H1 (cell line): ENCODE measurements at regions not wholly inside any gene's neighbourhood (a gene's known extent, or its start where the extent isn't known, plus 50 kb on each side); places are given as distances from the start of the nearest gene placed in this dataset.

Experiments
- CTCF ChIA-PET: fragments of 300-600 bp; sonication (Branson Sonifier 250); formaldehyde crosslinking; loops from one replicate; lab custom pipeline; 2021; ENCODE audit not compliant: partially characterized antibody; lab: Charles Lee
- POLR2A ChIA-PET: fragments of 300-600 bp; sonication (Branson Sonifier 250); formaldehyde crosslinking; loops from one replicate; lab custom pipeline; 2021; ENCODE audit warnings: inconsistent platforms; ENCODE audit not compliant: partially characterized antibody; lab: Charles Lee
- DNase-seq, 2 experiments: peaks; one replicate each; pipeline versions ENCODE4 v3.0.0 to v3.0.0-alpha.2; 2010 to 2022; ENCODE audit warnings: low spot score in 2 of 2, low read depth in 1 of 2, mixed read lengths in 1 of 2
- FAIRE-seq: peaks from 2 replicates; lab custom pipeline; 2011; peaks lifted over from hg19 to GRCh38; lab: Jason Lieb, UNC
- H2AFZ ChIP-seq: 2 replicates; pipeline ENCODE4 v1.8.1; 2012; ENCODE audit warnings: low read length, inconsistent platforms
- H2AK5ac ChIP-seq: 2 replicates; pipeline ENCODE4 v1.6.1; 2013; ENCODE audit warnings: low read depth, low read length
- H2BK120ac ChIP-seq: replicated peaks from 2 replicates; pipeline ENCODE3; 2013; ENCODE audit warnings: low read depth, low read length, inconsistent platforms
- H2BK12ac ChIP-seq: 2 replicates; pipeline ENCODE4 v1.6.1; 2013; ENCODE audit warnings: low read depth, low read length
- H2BK15ac ChIP-seq: 2 replicates; pipeline ENCODE4 v1.6.1; 2013; ENCODE audit warnings: low read length
- H2BK20ac ChIP-seq: 2 replicates; pipeline ENCODE4 v1.6.1; 2013; ENCODE audit warnings: low read length
- H2BK5ac ChIP-seq: 2 replicates; pipeline ENCODE4 v1.6.1; 2013; ENCODE audit warnings: low read depth, low read length
- H3K14ac ChIP-seq: 2 replicates; pipeline ENCODE4 v1.6.1; 2013; ENCODE audit warnings: inconsistent platforms; ENCODE audit not compliant: insufficient read length
- H3K18ac ChIP-seq: 2 replicates; pipeline ENCODE4 v1.6.1; 2013; ENCODE audit warnings: low read length; ENCODE audit errors: extremely low read depth
- H3K23ac ChIP-seq: 2 replicates; pipeline ENCODE4 v1.6.1; 2013; ENCODE audit warnings: inconsistent platforms; ENCODE audit not compliant: insufficient read length
- H3K23me2 ChIP-seq: 2 replicates; pipeline ENCODE4 v1.6.1; 2013; ENCODE audit warnings: low read depth, low read length
- H3K27ac ChIP-seq: 2 replicates; pipeline ENCODE4 v1.6.1; 2011; ENCODE audit warnings: low read depth, low read length, inconsistent platforms
- H3K27me3 ChIP-seq, 4 experiments: replicated peaks in 1 of 4; 1 replicate in 1 of 4; 2 replicates in 3 of 4; pipeline versions ENCODE4 v1.6.1 to v1.8.1; 2011 to 2013; ENCODE audit warnings: low read length in 3 of 4, mild to moderate bottlenecking in 3 of 4, inconsistent platforms in 2 of 4, mixed read lengths in 2 of 4, moderate library complexity in 1 of 4; ENCODE audit not compliant: control insufficient read depth in 3 of 4, insufficient read depth in 3 of 4; ENCODE audit errors: extremely low read depth in 1 of 4
- H3K36me3 ChIP-seq, 4 experiments: 2 replicates each; pipeline versions ENCODE4 v1.6.1 to v1.8.1; 2011 to 2013; ENCODE audit warnings: mild to moderate bottlenecking in 4 of 4, low read length in 3 of 4, moderate library complexity in 2 of 4, control low read depth in 1 of 4, inconsistent platforms in 1 of 4; ENCODE audit not compliant: insufficient read depth in 4 of 4, control insufficient read depth in 2 of 4
- H3K4ac ChIP-seq: replicated peaks from 2 replicates; pipeline ENCODE3; 2013; ENCODE audit warnings: low read length, low read depth, mixed read lengths, inconsistent platforms; ENCODE audit not compliant: insufficient read length
- H3K4me1 ChIP-seq, 4 experiments: replicated peaks in 1 of 4; 1 replicate in 1 of 4; 2 replicates in 3 of 4; pipeline versions ENCODE4 v1.6.1 to v1.8.1; 2011 to 2013; ENCODE audit warnings: low read length in 3 of 4, inconsistent platforms in 2 of 4, mixed read lengths in 1 of 4; ENCODE audit not compliant: insufficient read depth in 4 of 4, control insufficient read depth in 3 of 4
- H3K4me2 ChIP-seq, 2 experiments: 2 replicates each; pipeline versions ENCODE4 v1.6.1 to v1.8.1; 2011 to 2013; ENCODE audit warnings: low read depth in 2 of 2, low read length in 2 of 2, control low read depth in 1 of 2, inconsistent platforms in 1 of 2, mild to moderate bottlenecking in 1 of 2; ENCODE audit not compliant: insufficient read depth in 1 of 2
- H3K4me3 ChIP-seq, 4 experiments: fragments of 200-600, 300-600 bp in 1 of 4; sonication (generic), shearing (Covaris generic), sonication (Bioruptor Twin) in 1 of 4; 2 replicates each; pipeline versions ENCODE4 v1.5.1 to v1.8.1; 2011 to 2016; ENCODE audit warnings: low read length in 4 of 4, low read depth in 3 of 4, control low read depth in 2 of 4, inconsistent platforms in 2 of 4, mild to moderate bottlenecking in 2 of 4, mixed read lengths in 1 of 4, moderate library complexity in 1 of 4; ENCODE audit not compliant: insufficient read depth in 2 of 4; ENCODE audit errors: extremely low read depth in 1 of 4
- H3K56ac ChIP-seq: replicated peaks from 2 replicates; pipeline ENCODE3; 2013; ENCODE audit warnings: low read depth, mild to moderate bottlenecking, mixed read lengths, low read length, inconsistent platforms; ENCODE audit not compliant: insufficient read length
- H3K79me1 ChIP-seq: 2 replicates; pipeline ENCODE4 v1.6.1; 2013; ENCODE audit warnings: low read depth, low read length, control low read depth
- H3K79me2 ChIP-seq, 2 experiments: 2 replicates each; pipeline versions ENCODE4 v1.6.1 to v1.8.1; 2012 to 2013; ENCODE audit warnings: low read length in 2 of 2, mild to moderate bottlenecking in 2 of 2, inconsistent platforms in 1 of 2; ENCODE audit not compliant: insufficient read depth in 2 of 2, control insufficient read depth in 1 of 2
- H3K9ac ChIP-seq, 4 experiments: replicated peaks in 1 of 4; 1 replicate in 1 of 4; 2 replicates in 3 of 4; pipeline versions ENCODE4 v1.6.1 to v1.8.1; 2011 to 2013; ENCODE audit warnings: low read depth in 3 of 4, low read length in 3 of 4, control low read depth in 2 of 4, mild to moderate bottlenecking in 2 of 4, moderate library complexity in 2 of 4, inconsistent platforms in 1 of 4; ENCODE audit errors: extremely low read depth in 1 of 4
- H3K9me3 ChIP-seq, 2 experiments: 2 replicates each; pipeline versions ENCODE4 v1.6.1 to v1.8.1; 2012 to 2013; ENCODE audit warnings: mild to moderate bottlenecking in 2 of 2, moderate library complexity in 2 of 2, control low read depth in 1 of 2, inconsistent platforms in 1 of 2, low read depth in 1 of 2, low read length in 1 of 2, mixed read lengths in 1 of 2; ENCODE audit not compliant: insufficient read depth in 2 of 2
- H4K20me1 ChIP-seq, 2 experiments: replicated peaks in 1 of 2; 2 replicates each; pipeline versions ENCODE3 to v1.8.1; 2011 to 2013; ENCODE audit warnings: inconsistent platforms in 2 of 2, low read length in 2 of 2, mild to moderate bottlenecking in 1 of 2; ENCODE audit not compliant: insufficient read depth in 2 of 2, control insufficient read depth in 1 of 2
- H4K5ac ChIP-seq: 2 replicates; pipeline ENCODE4 v1.6.1; 2013; ENCODE audit warnings: low read length, low read depth, mixed read lengths, inconsistent platforms; ENCODE audit not compliant: insufficient read length
- H4K8ac ChIP-seq: 2 replicates; pipeline ENCODE4 v1.8.0; 2013; ENCODE audit warnings: mild to moderate bottlenecking, moderate library complexity, low read length, inconsistent platforms; ENCODE audit not compliant: insufficient read depth; ENCODE audit errors: extremely low read depth
- H4K91ac ChIP-seq: replicated peaks from 2 replicates; pipeline ENCODE3; 2013; ENCODE audit warnings: low read length, mixed read lengths, inconsistent platforms; ENCODE audit not compliant: insufficient read length
- ATF2 ChIP-seq: IDR thresholded peaks from 2 replicates; pipeline ENCODE4 v1.6.1; 2012; ENCODE audit warnings: low read length, inconsistent platforms
- BRCA1 ChIP-seq: IDR thresholded peaks from 2 replicates; pipeline ENCODE4 v1.6.1; 2012; ENCODE audit warnings: low read depth, low read length, improper control_type of control experiment
- CEBPB ChIP-seq: IDR thresholded peaks from 2 replicates; pipeline ENCODE4 v1.6.1; 2012; ENCODE audit warnings: low read depth, low read length
- CHD1 ChIP-seq: IDR thresholded peaks from 2 replicates; pipeline ENCODE4 v1.6.1; 2012; ENCODE audit warnings: low read depth, low read length, improper control_type of control experiment
- CREB1 ChIP-seq: IDR thresholded peaks from 2 replicates; pipeline ENCODE4 v1.6.1; 2012; ENCODE audit warnings: inconsistent platforms
- CTBP2 ChIP-seq: IDR thresholded peaks from 2 replicates; pipeline ENCODE4 v1.7.0; 2011; ENCODE audit warnings: borderline replicate concordance, mild to moderate bottlenecking, moderate library complexity, mixed read lengths, low read length; ENCODE audit not compliant: insufficient read depth, insufficient read length
- CTCF ChIP-seq, 3 experiments: IDR thresholded peaks; 1 replicate in 2 of 3; 2 replicates in 1 of 3; pipeline versions ENCODE4 v1.5.1 to v1.6.1; 2011; ENCODE audit warnings: low read length in 3 of 3, mild to moderate bottlenecking in 3 of 3, inconsistent platforms in 2 of 3, low read depth in 1 of 3, moderate library complexity in 1 of 3; ENCODE audit not compliant: insufficient read depth in 1 of 3; ENCODE audit errors: control extremely low read depth in 1 of 3
- POLR2A ChIP-seq, 2 experiments: IDR thresholded peaks; 1 replicate in 1 of 2; 2 replicates in 1 of 2; pipeline ENCODE4 v1.6.1; 2011; ENCODE audit warnings: low read depth in 2 of 2, low read length in 2 of 2, mild to moderate bottlenecking in 2 of 2; ENCODE audit errors: control extremely low read depth in 1 of 2
- RNF2 ChIP-seq: fragments of 200-900, 300-1000 bp; sonication (generic); IDR thresholded peaks from 2 replicates; pipeline ENCODE4 v1.7.1; 2016; ENCODE audit warnings: borderline replicate concordance, low read depth, mild to moderate bottlenecking, antibody characterized with exemption, low read length; ENCODE audit not compliant: poor library complexity, severe bottlenecking; ENCODE audit errors: missing control alignments
- SAP30 ChIP-seq: fragments of 300-600 bp; sonication (generic); IDR thresholded peaks from 2 replicates; pipeline ENCODE4 v1.7.1; 2012; ENCODE audit warnings: low read length, moderate library complexity, mild to moderate bottlenecking, inconsistent platforms; ENCODE audit not compliant: insufficient read depth, insufficient replicate concordance
- SP1 ChIP-seq: IDR thresholded peaks from 2 replicates; pipeline ENCODE4 v1.6.1; 2011; ENCODE audit warnings: low read depth, low read length
- WGBS, 2 experiments: shearing (Covaris generic) in 1 of 2; methylation state at CpG; one replicate each; pipeline versions ENCODE4 v1.1.6 to v1.1.7; 2013 to 2015; ENCODE audit warnings: low lambda C conversion rate in 2 of 2, mixed read lengths in 2 of 2, inconsistent platforms in 1 of 2, low coverage in 1 of 2, missing lambda C conversion rate in 1 of 2; ENCODE audit not compliant: insufficient replicate concordance in 2 of 2, insufficient coverage in 1 of 2, insufficient read length in 1 of 2; ENCODE audit errors: extremely low coverage in 1 of 2, missing lambda C conversion rate in 1 of 2; 5-methylcytosine and 5-hydroxymethylcytosine counted together

- WGBS, 2 experiments, result 96% methylated on average over 3 of the region's 3 CpGs; no CpG with 5 or more reads in 1 of the 2 experiments
- TF ChIP-seq ATF2 (no peak), CHD1 (no peak), CREB1 (no peak), SP1 (no peak), CEBPB (no peak), BRCA1 (no peak), CTCF (IDR thresholded peaks at IDR 0.05; ENCODE audit: control extremely low read depth in 1 of 3, insufficient read depth in 1 of 3, low read depth in 1 of 3, low read length in 3 of 3) (no peak), SAP30 (no peak), POLR2A (IDR thresholded peaks at IDR 0.05; ENCODE audit: control extremely low read depth in 1 of 2, low read depth in 2 of 2, low read length in 2 of 2) (no peak), RNF2 (no peak), CTBP2 (no peak)
Observed at GRCh38 chr14:27085500-27085899, 487.7 kb upstream of the NOVA1 start.

More at GRCh38 chr14:27085500-27085899, 487.7 kb upstream of the NOVA1 start:
- H3K4me2 ChIP-seq, result no peak overlapping the region
- no peak overlapping the region for H2BK120ac ChIP-seq
- H2BK15ac ChIP-seq, result no peak overlapping the region
- H3K4me1 ChIP-seq, result no peaks in the 10 kb centered on the region
- no peak overlapping the region for H3K27ac ChIP-seq
- FAIRE-seq (no peak), DNase-seq (no peak)
- H3K4ac ChIP-seq, result no peak overlapping the region
- no peak overlapping the region for H2BK20ac ChIP-seq
- H2AFZ ChIP-seq, result no peak overlapping the region
- ChIA-PET POLR2A (no interaction called here), CTCF (interaction anchor here (0.6 kb wide), 1 partner anchor 53 kb away, joined by 3 read pairs; no protein-coding TSS in a partner anchor)
- H3K23me2 ChIP-seq, result no peaks in the 10 kb centered on the region
- no peaks in the 10 kb centered on the region for H3K79me1 ChIP-seq
- no peak overlapping the region for H3K4me3 ChIP-seq
- no peak overlapping the region for H2BK12ac ChIP-seq
- no peaks in the 10 kb centered on the region for H3K36me3 ChIP-seq
- H3K23ac ChIP-seq, result no peak overlapping the region
- H4K5ac ChIP-seq, result no peak overlapping the region
- H2AK5ac ChIP-seq, result no peak overlapping the region
- no peaks in the 10 kb centered on the region for H4K20me1 ChIP-seq
- no peak overlapping the region for H3K9ac ChIP-seq
- H3K9me3 ChIP-seq, result no peaks in the 10 kb centered on the region
- H2BK5ac ChIP-seq, result no peak overlapping the region
- no peak overlapping the region for H4K91ac ChIP-seq
- no peaks in the 10 kb centered on the region for H3K27me3 ChIP-seq
- H3K56ac ChIP-seq, result no peak overlapping the region
- no peak overlapping the region for H3K14ac ChIP-seq
- no peaks in the 10 kb centered on the region for H3K79me2 ChIP-seq
- H3K18ac ChIP-seq, result no peak overlapping the region
- no peak overlapping the region for H4K8ac ChIP-seq
